ENCODE measurements at regions not wholly inside any gene's neighbourhood (a gene's known extent, or its start where the extent isn't known, plus 50 kb on each side); places are given as distances from the start of the nearest gene placed in this dataset.
A peak's percentile ranks its signal among the peaks of the same experiment; 100 is the strongest.

DNA sequence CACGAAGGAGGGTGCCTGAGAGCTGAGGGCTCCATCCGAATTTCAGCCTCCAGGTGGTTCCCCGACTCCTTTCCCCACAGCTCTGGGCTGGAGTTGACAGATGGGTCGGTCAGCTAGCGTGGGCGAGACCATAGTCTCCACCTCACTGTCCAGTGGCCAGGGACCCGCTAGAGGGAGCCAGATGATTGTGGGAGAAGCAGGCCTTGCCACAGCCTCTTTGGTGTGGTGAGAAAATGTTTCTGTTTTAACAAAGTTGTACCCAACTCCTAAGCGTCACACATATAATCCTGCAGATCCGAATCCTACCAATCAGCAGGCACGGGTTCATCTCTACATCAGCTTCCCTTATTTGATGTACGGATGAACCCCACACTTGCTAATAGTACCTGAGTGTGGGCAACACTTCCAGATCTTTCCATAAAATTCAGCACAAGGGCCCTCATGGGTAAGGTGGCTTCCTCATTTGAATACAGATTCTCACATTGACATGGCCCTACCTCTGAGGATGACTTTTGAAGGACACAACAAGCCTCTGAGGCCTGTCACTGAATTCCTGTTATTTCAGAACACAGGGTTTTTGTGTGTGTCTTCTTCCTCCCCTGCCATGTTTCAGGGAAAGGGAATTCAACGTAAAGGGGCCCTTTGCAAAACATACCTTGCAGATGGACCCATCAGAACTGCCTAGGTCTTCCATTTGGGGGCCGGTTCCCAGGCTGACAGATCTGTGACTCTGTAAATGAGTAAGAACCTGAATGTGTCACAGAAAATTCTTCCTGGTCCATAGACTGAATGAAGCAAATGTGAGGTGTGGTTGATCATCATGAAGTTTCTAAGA lies 103.2 kb upstream of the DUSP22 start:
- TF ChIP-seq, protein P1, sequence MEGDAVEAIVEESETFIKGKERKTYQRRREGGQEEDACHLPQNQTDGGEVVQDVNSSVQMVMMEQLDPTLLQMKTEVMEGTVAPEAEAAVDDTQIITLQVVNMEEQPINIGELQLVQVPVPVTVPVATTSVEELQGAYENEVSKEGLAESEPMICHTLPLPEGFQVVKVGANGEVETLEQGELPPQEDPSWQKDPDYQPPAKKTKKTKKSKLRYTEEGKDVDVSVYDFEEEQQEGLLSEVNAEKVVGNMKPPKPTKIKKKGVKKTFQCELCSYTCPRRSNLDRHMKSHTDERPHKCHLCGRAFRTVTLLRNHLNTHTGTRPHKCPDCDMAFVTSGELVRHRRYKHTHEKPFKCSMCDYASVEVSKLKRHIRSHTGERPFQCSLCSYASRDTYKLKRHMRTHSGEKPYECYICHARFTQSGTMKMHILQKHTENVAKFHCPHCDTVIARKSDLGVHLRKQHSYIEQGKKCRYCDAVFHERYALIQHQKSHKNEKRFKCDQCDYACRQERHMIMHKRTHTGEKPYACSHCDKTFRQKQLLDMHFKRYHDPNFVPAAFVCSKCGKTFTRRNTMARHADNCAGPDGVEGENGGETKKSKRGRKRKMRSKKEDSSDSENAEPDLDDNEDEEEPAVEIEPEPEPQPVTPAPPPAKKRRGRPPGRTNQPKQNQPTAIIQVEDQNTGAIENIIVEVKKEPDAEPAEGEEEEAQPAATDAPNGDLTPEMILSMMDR (IDR thresholded peaks at IDR 0.05; ENCODE audit: low read depth, low read length): peak; percentile 85
- peak; percentile 22 for DNase-seq (ENCODE audit: extremely low read depth, low read depth)

DNA sequence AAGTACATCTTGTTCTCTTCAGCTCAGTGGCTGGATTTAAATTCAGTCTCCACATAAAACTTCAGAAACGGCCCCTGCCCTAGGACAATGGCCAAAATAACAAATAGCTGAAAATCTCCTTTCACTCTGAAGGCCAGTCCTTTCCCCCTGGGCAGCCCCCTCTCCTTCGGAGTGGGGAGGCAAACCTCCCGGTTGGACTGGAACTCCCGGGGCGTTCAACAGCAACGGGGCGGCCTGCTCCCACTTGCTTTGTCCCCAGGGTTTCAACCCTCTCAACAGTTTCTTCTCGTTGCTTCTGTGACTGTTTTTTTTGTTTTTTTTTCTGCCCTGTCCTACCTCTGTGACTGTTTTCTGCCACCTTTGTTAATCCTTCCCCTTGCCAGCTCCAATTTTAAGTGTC lies 102.6 kb upstream of the DUSP22 start:
- no peak for DNase-seq (ENCODE audit: extremely low read depth, low read depth)
- TF ChIP-seq, protein P1 (IDR thresholded peaks at IDR 0.05; ENCODE audit: low read depth, low read length): no peak

DNA sequence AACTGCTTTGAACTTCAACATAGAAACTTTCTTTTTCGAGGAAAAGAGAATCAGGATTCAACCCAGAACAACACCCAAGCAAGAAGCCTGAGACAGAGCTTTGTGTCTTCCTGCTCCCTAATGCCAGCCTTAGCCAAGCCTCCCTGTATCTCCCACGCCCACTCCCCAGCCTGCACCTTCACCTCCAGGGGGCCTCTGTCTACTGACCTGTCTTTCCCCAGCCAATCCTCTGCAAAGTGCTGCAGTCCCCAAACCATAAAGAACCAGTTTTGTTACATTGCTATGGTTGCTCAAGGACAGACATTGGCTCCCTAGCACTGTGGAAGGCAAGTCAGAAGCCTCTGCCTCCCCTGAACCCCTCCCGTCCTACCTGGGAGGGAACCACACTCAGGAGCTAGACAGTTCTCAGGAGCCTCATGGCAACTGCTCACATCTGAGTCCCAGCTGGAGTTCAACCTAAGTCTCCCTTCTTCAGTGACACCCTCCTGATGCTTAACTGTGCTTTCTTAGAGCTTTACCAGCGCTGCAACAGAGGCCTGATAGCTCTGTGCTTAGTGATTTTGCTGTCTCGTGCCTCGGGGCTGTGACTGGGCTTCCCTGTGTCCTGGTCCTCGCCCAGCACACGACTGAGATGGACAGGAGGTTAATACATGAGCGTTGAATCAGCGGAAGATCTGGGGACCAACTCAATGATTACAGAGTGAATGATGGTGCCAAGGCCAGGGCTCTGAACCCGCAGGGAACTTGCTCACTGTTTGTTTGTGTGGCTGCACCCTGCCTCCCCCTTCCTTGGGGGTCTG lies 101.5 kb upstream of the DUSP22 start:
- no peak for DNase-seq (ENCODE audit: extremely low read depth, low read depth)
- TF ChIP-seq, protein P1 (IDR thresholded peaks at IDR 0.05; ENCODE audit: low read depth, low read length): no peak

DNA sequence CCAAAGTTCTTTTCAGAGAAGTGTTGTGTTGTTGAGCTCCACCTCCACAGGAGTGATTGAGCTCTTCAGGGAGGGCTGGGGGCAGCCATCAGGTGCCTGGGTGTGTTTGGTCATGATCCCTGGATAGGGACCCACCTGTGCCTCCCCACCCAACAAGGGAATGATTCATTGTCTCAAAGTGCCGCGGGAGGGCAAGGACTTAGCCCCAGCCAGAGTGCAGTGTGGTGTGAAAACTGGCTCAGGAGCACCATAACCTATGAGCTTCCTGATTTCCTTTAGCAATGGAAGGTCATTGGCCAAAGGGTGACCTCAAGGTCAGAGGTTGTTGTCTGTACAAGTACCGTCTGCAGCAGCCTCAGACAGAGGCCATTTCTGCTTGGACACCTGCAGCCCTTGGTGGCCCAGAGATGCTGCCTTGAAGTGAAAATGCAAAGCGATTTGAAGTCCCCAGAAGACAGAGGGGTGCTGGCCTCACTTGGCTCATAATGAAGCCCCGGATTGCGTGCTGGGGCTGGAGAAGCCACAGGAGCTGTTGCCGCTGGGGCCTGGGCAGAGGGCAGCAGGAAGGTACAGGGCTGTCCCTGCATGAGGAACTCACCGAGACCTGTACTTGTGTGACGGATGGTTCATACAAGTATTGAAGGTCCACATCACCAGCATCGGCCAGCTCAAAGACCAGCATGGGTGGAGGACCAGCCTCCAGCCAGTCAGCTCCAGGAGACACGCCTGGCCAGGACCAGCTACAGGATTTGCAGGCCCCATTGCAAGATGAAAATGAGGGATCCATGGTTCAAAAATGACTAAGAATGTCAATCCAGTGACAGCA lies 100.6 kb upstream of the DUSP22 start:
- TF ChIP-seq, protein P1 (IDR thresholded peaks at IDR 0.05; ENCODE audit: low read depth, low read length): no peak
- no peak for DNase-seq (ENCODE audit: extremely low read depth, low read depth)

DNA sequence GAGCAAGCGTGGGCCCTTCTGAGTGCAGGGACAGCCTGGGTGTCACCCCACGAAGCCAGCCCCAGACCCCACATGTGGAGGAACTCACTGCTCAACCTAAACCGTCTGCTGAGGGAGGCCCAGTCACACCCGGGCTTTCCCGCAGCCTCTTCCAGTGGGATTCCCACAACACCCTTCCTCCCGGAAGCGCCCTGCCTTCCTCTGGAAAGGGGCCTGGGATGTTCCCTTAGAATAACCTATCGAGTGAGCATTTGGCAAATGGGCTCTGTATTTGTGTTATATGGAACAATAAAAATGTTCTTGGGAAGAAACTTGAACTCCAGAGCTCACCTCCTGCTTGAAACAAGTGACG lies 100.0 kb upstream of the DUSP22 start:
- no peak for DNase-seq (ENCODE audit: extremely low read depth, low read depth)
- TF ChIP-seq, protein P1 (IDR thresholded peaks at IDR 0.05; ENCODE audit: low read depth, low read length): no peak

DNA sequence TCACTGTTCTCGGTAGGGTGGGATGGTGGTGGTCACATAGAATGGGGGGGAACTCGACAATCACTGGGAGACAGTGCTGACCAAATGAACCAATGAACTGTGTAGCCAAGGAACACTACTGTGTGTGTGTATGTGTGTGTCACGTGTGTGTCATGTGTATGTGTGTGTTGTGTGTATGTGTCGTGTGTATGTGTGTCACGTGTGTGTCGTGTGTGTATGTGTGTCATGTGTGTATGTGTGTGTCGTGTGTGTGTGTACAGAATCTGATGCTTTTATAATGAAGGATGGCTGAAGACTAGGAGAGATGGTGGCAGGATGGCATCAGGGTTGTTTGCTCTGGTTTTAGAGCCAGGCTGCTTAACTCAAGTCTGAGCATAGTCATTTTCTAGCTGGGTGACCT lies 99.1 kb upstream of the DUSP22 start:
- no peak for DNase-seq (ENCODE audit: extremely low read depth, low read depth)
- TF ChIP-seq, protein P1 (IDR thresholded peaks at IDR 0.05; ENCODE audit: low read depth, low read length): no peak
